BJ (cell line): ENCODE measurements at regions not wholly inside any gene's neighbourhood (a gene's known extent, or its start where the extent isn't known, plus 50 kb on each side); places are given as distances from the start of the nearest gene placed in this dataset.

Source experiments
- CTCF ChIA-PET: fragments of 350-600 bp; formaldehyde crosslinking; extraction: SDS; loops from one replicate; lab custom pipeline; 2021; ENCODE audit warnings: antibody characterized with exemption, inconsistent platforms; lab: Yijun Ruan, JAX
- POLR2A ChIA-PET: fragments of 300-600 bp; sonication (Branson Sonifier 250); formaldehyde crosslinking; extraction: SDS; loops from one replicate; lab custom pipeline; 2021; ENCODE audit warnings: antibody characterized with exemption; lab: Charles Lee
- DNase-seq: peaks from one replicate; pipeline ENCODE4 v3.0.0-alpha.2; 2011; ENCODE audit warnings: low read depth
- H3K27me3 ChIP-seq: 2 replicates; pipeline ENCODE4 v1.6.0; 2011; ENCODE audit warnings: low read length; ENCODE audit not compliant: control insufficient read depth, insufficient read depth
- H3K36me3 ChIP-seq: 2 replicates; pipeline ENCODE4 v1.5.1; 2011; ENCODE audit warnings: low read length; ENCODE audit not compliant: control insufficient read depth, insufficient read depth
- H3K4me3 ChIP-seq: 2 replicates; pipeline ENCODE4 v1.5.1; 2011; ENCODE audit warnings: low read depth, mild to moderate bottlenecking, control low read depth, low read length
- TF ChIP-seq, protein P1 (sequence below): IDR thresholded peaks from 2 replicates; pipeline ENCODE4 v1.5.1; 2011; ENCODE audit warnings: low read depth, mild to moderate bottlenecking, control low read depth, inconsistent platforms, low read length, moderate library complexity; ENCODE audit not compliant: insufficient read depth

DNA sequence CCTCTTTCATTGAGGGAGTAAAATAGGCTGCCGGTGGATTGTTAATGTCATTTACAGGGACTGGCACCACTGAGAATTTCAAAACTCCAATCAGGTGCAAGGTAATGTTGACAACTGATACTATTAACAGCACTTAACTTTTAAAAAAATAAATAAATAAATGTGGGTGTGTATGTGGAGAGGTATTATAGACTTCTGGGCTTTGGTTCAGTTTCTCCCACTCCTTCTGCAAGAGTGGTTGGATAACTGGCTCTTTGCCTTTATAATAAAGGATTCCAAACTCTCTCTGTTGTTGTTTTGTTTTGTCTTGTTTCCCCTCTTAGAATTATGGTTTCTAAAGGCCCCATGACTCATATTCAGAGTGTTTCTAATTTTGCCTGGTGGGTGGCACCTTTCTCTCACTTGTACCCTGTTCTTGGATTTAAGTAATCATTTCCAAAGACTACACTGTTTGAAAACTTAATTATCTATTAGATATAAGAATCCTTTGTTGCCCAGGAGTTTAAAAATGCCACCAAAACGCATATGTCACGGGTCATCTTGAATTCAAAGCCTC is 151.6 kb upstream of the ARID2 start:
- no peak overlapping the region for H3K4me3 ChIP-seq
- no peak for DNase-seq
- TF ChIP-seq, protein P1, sequence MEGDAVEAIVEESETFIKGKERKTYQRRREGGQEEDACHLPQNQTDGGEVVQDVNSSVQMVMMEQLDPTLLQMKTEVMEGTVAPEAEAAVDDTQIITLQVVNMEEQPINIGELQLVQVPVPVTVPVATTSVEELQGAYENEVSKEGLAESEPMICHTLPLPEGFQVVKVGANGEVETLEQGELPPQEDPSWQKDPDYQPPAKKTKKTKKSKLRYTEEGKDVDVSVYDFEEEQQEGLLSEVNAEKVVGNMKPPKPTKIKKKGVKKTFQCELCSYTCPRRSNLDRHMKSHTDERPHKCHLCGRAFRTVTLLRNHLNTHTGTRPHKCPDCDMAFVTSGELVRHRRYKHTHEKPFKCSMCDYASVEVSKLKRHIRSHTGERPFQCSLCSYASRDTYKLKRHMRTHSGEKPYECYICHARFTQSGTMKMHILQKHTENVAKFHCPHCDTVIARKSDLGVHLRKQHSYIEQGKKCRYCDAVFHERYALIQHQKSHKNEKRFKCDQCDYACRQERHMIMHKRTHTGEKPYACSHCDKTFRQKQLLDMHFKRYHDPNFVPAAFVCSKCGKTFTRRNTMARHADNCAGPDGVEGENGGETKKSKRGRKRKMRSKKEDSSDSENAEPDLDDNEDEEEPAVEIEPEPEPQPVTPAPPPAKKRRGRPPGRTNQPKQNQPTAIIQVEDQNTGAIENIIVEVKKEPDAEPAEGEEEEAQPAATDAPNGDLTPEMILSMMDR: no peak
- CTCF ChIA-PET: no interaction called here
- POLR2A ChIA-PET: no interaction called here
- H3K27me3 ChIP-seq: peaks cover 9% of the 10 kb centered on the region
- H3K36me3 ChIP-seq: no peaks in the 10 kb centered on the region

DNA sequence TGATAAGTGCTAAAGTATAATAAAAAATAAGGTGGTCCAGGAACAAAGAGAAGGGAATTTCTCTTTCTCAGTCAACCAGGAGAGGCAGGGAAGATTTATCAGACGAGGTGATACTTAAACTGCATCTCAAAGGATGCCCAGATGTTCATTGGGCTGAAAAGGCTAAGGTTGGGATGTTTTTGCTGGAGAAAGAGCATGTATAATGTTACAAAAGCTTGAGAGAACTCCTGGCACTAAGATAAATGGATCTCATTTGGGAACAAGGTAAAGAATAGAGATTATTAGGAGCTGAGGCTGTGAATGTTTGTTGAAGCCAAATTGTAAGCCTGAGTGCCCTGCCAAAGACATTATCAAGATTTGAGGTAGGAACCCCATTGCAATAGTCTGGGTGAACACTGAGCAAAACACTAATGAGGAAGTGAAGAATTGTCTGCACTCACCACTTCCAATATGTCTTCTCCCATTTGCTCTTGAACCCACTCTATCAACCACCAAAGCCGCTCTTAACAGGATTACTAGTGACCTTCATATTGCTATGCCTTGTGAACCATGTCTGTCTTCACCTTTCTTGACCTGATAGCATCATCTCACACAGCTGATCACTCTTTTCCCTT is 149.0 kb upstream of the ARID2 start:
- Histone ChIP-seq H3K27me3 (peaks cover 5% of the 10 kb centered on the region), H3K36me3 (no peaks in the 10 kb centered on the region), H3K4me3 (no peak overlapping the region)
- no peak for DNase-seq
- CTCF ChIA-PET: no interaction called here
- POLR2A ChIA-PET: no interaction called here
- TF ChIP-seq, protein P1: no peak

DNA sequence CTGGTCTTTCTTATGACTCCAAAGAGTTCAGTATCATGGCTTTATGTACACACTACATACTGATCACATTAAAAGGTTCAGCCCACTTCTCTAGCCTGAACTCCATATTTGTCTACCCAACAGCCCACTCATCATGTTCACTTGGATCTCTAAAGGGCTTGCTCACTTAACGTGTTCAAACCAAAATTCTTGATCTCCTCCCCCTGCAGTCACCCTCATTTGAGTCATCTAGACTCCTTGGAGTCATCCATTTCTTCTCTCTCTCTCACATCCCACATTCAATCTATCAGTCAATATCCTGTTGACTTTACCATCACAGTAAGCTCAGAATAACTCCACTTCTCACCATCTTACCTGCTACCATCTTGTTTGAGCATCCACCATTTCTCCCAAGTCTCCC is 148.4 kb upstream of the ARID2 start:
- no peak for DNase-seq
- ChIA-PET POLR2A (no interaction called here), CTCF (no interaction called here)
- TF ChIP-seq, protein P1: no peak
- H3K4me3 ChIP-seq: no peak overlapping the region
- no peaks in the 10 kb centered on the region for H3K36me3 ChIP-seq
- H3K27me3 ChIP-seq: peaks cover 3% of the 10 kb centered on the region

DNA sequence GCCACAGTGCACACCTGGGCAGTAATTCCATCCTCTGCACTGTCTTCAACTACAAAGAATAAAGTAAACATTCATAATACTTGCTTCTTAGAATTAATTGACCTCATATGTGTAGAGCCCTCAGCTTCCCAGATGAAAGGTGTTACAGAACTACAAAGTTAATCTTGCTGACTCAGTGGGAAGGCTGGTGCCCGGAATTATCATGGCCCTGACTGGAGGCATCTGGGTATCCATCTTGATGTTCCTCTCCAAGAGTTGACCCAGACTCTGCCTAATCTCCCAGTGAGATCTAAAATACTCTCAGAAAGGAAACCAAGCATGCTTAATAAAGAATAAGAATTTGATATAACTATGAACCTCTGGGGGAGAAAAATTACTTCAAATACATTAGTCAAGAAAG is 147.0 kb upstream of the ARID2 start:
- Histone ChIP-seq H3K36me3 (no peaks in the 10 kb centered on the region), H3K4me3 (no peak overlapping the region), H3K27me3 (peaks cover 3% of the 10 kb centered on the region)
- TF ChIP-seq, protein P1: no peak
- ChIA-PET POLR2A (no interaction called here), CTCF (no interaction called here)
- no peak for DNase-seq

DNA sequence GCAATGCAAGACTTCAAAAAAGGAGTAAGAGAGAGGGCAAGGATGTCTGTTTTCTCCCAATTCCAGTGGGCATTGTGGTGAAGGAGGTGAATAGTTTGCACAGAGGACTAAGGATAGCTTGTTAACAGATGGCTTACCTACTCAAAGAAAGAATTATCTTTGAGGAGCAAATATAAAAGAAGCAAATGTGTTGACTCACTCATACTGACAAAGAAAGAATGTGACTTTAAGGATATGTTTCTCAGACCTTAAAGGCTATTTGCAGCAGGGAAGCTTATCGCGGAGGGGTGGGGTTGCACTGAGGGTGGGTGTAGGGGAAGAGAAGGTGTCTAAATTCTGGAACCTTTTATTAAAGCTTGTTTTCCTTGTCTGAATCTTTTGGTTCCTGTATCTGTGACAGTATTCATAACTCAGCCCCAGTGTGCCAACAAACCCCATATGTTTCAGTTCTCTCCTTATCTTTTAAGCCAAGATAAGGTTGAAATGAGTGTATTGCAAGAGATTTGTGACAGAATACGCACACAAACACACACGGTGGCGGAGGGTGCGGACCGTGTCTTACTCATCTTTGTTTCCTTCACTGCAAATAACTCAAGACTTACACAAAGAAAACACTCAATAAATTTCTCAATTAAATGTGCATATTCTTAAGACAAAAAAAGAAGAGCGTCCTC is 146.4 kb upstream of the ARID2 start:
- Histone ChIP-seq H3K4me3 (no peak overlapping the region), H3K36me3 (no peaks in the 10 kb centered on the region), H3K27me3 (peaks cover 3% of the 10 kb centered on the region)
- ChIA-PET POLR2A (no interaction called here), CTCF (no interaction called here)
- TF ChIP-seq, protein P1: no peak
- DNase-seq: no peak
